ENCODE measurements at regions not wholly inside any gene's neighbourhood (a gene's known extent, or its start where the extent isn't known, plus 50 kb on each side); places are given as distances from the start of the nearest gene placed in this dataset.

DNA sequence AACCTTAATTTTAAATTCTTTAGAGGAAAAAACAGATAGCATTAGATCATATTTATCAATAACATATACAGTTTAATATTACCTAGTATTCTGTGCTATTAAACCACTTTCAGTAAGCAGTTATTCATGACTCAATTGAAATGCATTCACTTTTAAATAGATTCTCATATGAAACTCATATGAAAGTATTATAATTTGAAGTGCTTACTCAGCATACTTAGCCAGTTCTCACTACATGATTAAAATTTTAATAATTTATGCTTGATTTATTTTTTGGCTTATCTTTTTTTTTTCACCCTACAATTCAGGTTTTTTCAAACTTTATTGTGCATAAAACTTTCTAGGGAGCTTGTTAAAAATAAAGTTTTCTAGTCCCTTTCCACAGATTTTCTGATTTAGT, 694.9 kb upstream of the CDH9 start:
- Histone ChIP-seq H3K36me3 (no peaks in the 10 kb centered on the region), H3K4me3 (no peak overlapping the region), H3K9me3 (no peaks in the 10 kb centered on the region), H3K27ac (no peak overlapping the region), H3K4me1 (no peaks in the 10 kb centered on the region), H3K27me3 (no peaks in the 10 kb centered on the region)
- intact Hi-C loops (cut with DNase I) = no loop called here
- DNase-seq (ENCODE audit: extremely low spot score in 2 of 2) = no peak
- TF ChIP-seq, protein P1, sequence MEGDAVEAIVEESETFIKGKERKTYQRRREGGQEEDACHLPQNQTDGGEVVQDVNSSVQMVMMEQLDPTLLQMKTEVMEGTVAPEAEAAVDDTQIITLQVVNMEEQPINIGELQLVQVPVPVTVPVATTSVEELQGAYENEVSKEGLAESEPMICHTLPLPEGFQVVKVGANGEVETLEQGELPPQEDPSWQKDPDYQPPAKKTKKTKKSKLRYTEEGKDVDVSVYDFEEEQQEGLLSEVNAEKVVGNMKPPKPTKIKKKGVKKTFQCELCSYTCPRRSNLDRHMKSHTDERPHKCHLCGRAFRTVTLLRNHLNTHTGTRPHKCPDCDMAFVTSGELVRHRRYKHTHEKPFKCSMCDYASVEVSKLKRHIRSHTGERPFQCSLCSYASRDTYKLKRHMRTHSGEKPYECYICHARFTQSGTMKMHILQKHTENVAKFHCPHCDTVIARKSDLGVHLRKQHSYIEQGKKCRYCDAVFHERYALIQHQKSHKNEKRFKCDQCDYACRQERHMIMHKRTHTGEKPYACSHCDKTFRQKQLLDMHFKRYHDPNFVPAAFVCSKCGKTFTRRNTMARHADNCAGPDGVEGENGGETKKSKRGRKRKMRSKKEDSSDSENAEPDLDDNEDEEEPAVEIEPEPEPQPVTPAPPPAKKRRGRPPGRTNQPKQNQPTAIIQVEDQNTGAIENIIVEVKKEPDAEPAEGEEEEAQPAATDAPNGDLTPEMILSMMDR (IDR thresholded peaks at IDR 0.05) = no peak
- TF ChIP-seq POLR2A (IDR thresholded peaks at IDR 0.05) (no peak), POLR2AphosphoS5 (IDR thresholded peaks at IDR 0.05; ENCODE audit: insufficient read depth in 1 of 2, low read depth in 1 of 2) (no peak)

DNA sequence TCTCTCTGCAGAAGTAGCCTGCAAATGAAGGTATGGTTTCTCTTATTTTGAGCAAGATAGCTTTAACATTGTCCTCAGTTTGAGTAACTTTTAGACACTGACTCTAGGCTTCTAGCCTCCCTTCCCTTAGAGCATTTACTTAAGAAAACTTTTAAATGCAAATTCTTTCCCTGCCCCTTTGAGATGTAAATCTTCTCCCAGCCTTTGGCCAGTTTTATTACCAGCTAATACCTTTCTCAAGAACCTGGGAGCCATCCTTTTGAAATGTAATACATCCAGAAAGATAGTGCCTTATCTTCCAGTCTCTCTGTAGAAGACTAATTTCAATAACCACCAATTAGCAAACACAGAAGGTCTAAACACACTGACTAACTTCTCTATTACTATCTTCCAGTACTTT, 688.9 kb upstream of the CDH9 start:
- intact Hi-C loops (cut with DNase I) = no loop called here
- Histone ChIP-seq H3K9me3 (no peaks in the 10 kb centered on the region), H3K27ac (no peak overlapping the region), H3K4me1 (no peaks in the 10 kb centered on the region), H3K36me3 (no peaks in the 10 kb centered on the region), H3K27me3 (no peaks in the 10 kb centered on the region), H3K4me3 (no peak overlapping the region)
- DNase-seq (ENCODE audit: extremely low spot score in 2 of 2) = no peak
- TF ChIP-seq, protein P1 (IDR thresholded peaks at IDR 0.05) = no peak
- TF ChIP-seq POLR2A (IDR thresholded peaks at IDR 0.05) = no peak
- TF ChIP-seq POLR2AphosphoS5 (IDR thresholded peaks at IDR 0.05; ENCODE audit: insufficient read depth in 1 of 2, low read depth in 1 of 2) = no peak

DNA sequence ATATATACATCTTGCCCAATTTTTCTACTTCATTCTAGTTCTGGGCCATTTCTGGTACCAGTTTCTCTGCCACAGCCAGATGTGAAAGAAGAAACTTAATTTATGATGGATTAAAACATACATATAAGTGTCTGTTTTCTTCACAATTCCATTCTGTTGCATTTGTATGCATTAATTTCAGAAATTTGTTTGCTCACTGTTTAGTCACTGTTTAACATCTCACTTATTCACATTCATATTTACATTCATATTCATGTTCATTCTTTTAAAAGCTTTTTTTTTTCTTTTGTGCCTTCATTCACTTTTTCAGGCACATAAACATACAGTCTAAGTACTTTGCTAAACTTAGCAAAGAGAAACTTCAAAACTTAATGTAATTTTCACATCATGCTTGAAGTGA, 684.0 kb upstream of the CDH9 start:
- DNase-seq (ENCODE audit: extremely low spot score in 2 of 2) = no peak
- H3K9me3 ChIP-seq = no peaks in the 10 kb centered on the region
- H3K27ac ChIP-seq = no peak overlapping the region
- no peaks in the 10 kb centered on the region for H3K4me1 ChIP-seq
- no peaks in the 10 kb centered on the region for H3K36me3 ChIP-seq
- no peak overlapping the region for H3K4me3 ChIP-seq
- TF ChIP-seq POLR2A (IDR thresholded peaks at IDR 0.05) (no peak), POLR2AphosphoS5 (IDR thresholded peaks at IDR 0.05; ENCODE audit: insufficient read depth in 1 of 2, low read depth in 1 of 2) (no peak)
- TF ChIP-seq, protein P1 (IDR thresholded peaks at IDR 0.05) = no peak
- intact Hi-C loops (cut with DNase I) = no loop called here
- no peaks in the 10 kb centered on the region for H3K27me3 ChIP-seq

DNA sequence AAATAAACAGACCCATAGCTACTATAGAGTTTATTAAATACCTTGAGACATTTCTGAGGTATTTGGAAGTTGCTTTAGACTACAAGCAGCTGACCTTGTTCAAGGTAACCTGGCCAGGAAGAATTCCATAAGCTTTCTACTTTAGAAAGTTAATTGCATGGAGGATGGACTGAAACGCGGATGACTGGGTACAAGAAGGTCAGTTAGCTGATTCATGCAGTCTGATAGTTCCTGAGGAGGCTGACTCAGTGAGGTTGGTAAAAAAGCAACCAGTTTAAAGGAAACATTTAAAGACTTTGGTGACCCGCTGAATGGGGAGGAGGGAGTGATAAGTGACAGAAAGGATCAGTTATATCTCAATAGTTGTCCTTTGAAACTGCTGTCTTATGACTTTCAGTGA, 670.1 kb upstream of the CDH9 start:
- Histone ChIP-seq H3K27ac (no peak overlapping the region), H3K4me1 (no peaks in the 10 kb centered on the region), H3K9me3 (no peaks in the 10 kb centered on the region), H3K36me3 (no peaks in the 10 kb centered on the region), H3K27me3 (no peaks in the 10 kb centered on the region), H3K4me3 (no peak overlapping the region)
- intact Hi-C loops (cut with DNase I) = no loop called here
- TF ChIP-seq POLR2A (IDR thresholded peaks at IDR 0.05) = no peak
- TF ChIP-seq POLR2AphosphoS5 (IDR thresholded peaks at IDR 0.05; ENCODE audit: insufficient read depth in 1 of 2, low read depth in 1 of 2) = no peak
- TF ChIP-seq, protein P1 (IDR thresholded peaks at IDR 0.05) = no peak
- no peak for DNase-seq (ENCODE audit: extremely low spot score in 2 of 2)

DNA sequence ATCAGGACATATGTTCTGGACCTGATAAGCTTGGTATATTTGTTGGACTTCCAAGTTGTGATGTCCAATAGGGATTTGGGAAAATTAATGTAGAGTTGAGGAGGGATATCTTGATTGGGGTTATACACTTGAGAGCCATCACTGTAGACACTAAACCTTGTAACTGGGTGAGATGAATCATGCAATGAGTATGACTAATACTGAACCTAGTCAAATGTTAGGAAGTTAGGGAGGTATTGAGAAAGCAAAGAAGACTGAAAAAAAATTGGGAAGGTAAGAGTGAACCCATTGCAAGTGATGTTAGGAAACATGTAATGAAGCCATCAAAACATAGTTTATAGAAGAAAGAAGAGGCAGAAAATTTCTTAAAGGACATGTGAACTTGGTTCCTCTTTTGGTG, 668.4 kb upstream of the CDH9 start:
- TF ChIP-seq POLR2A (IDR thresholded peaks at IDR 0.05) = no peak
- no peak for TF ChIP-seq POLR2AphosphoS5 (IDR thresholded peaks at IDR 0.05; ENCODE audit: insufficient read depth in 1 of 2, low read depth in 1 of 2)
- TF ChIP-seq, protein P1 (IDR thresholded peaks at IDR 0.05) = no peak
- no peak for DNase-seq (ENCODE audit: extremely low spot score in 2 of 2)
- intact Hi-C loops (cut with DNase I) = no loop called here

More for the DNA sequence above, 668.4 kb upstream of the CDH9 start:
- Histone ChIP-seq H3K27ac (no peak overlapping the region), H3K4me1 (no peaks in the 10 kb centered on the region), H3K4me3 (no peak overlapping the region), H3K36me3 (no peaks in the 10 kb centered on the region), H3K9me3 (no peaks in the 10 kb centered on the region), H3K27me3 (no peaks in the 10 kb centered on the region)
